Neural cell (in vitro differentiated cells): ENCODE measurements at regions not wholly inside any gene's neighbourhood (a gene's known extent, or its start where the extent isn't known, plus 50 kb on each side); places are given as distances from the start of the nearest gene placed in this dataset.

ENCODE experiments used
- H2AFZ ChIP-seq: fragments of 200-600, 300-800 bp; sonication (generic), shearing (Covaris generic); 2 replicates; pipeline ENCODE4 v1.6.0; 2014; ENCODE audit warnings: low read depth, mild to moderate bottlenecking, antibody characterized with exemption, low read length, moderate library complexity
- H3F3A ChIP-seq: fragments of 200-600 bp; shearing (Covaris generic); 2 replicates; pipeline ENCODE4 v1.6.1; 2016; ENCODE audit warnings: mild to moderate bottlenecking, moderate library complexity, mixed read lengths, antibody characterized with exemption, low read length; ENCODE audit not compliant: insufficient read depth, poor library complexity, severe bottlenecking
- H3K27ac ChIP-seq: fragments of 200-600, 300-800 bp; sonication (generic), shearing (Covaris generic); 2 replicates; pipeline ENCODE4 v1.5.1; 2014; ENCODE audit warnings: mild to moderate bottlenecking, low read length, moderate library complexity
- H3K27me3 ChIP-seq: fragments of 300-800, 200-600 bp; sonication (generic), shearing (Covaris generic); 2 replicates; pipeline ENCODE4 v1.6.0; 2014; ENCODE audit warnings: mild to moderate bottlenecking, low read depth, low read length, moderate library complexity; ENCODE audit not compliant: insufficient read depth
- H3K36me3 ChIP-seq: fragments of 300-800, 200-600 bp; sonication (generic), shearing (Covaris generic); 2 replicates; pipeline ENCODE4 v1.5.1; 2014; ENCODE audit warnings: mild to moderate bottlenecking, antibody characterized with exemption, low read length, moderate library complexity; ENCODE audit not compliant: insufficient read depth
- H3K4me2 ChIP-seq: fragments of 300-800, 200-600 bp; sonication (generic), shearing (Covaris generic); 2 replicates; pipeline ENCODE4 v1.6.0; 2014; ENCODE audit warnings: mild to moderate bottlenecking, low read length
- H3K4me3 ChIP-seq: fragments of 300-800, 200-600 bp; sonication (generic), shearing (Covaris generic); 2 replicates; pipeline ENCODE4 v1.5.1; 2014; ENCODE audit warnings: mild to moderate bottlenecking, low read length, moderate library complexity
- H3K79me2 ChIP-seq: fragments of 200-600 bp; shearing (Covaris generic); replicated peaks from 2 replicates; pipeline ENCODE4 v1.6.0; 2014; ENCODE audit warnings: mild to moderate bottlenecking, low read length, moderate library complexity; ENCODE audit not compliant: insufficient read depth
- H3K9ac ChIP-seq: fragments of 300-800, 200-600 bp; sonication (generic), shearing (Covaris generic); 2 replicates; pipeline ENCODE4 v1.6.1; 2016; ENCODE audit warnings: mild to moderate bottlenecking, low read length, mixed read lengths
- H3K9me2 ChIP-seq: fragments of 200-600 bp; shearing (Covaris generic); 2 replicates; pipeline ENCODE4 v1.6.1; 2016; ENCODE audit warnings: mild to moderate bottlenecking, low read length, mixed read lengths; ENCODE audit not compliant: insufficient read depth
- H3K9me3 ChIP-seq: fragments of 200-600, 300-800 bp; sonication (generic), shearing (Covaris generic); 2 replicates; pipeline ENCODE4 v1.6.1; 2016; ENCODE audit warnings: mild to moderate bottlenecking, mixed run types, low read length, moderate library complexity, mixed read lengths
- H4K20me1 ChIP-seq: fragments of 200-600 bp; shearing (Covaris generic); 2 replicates; pipeline ENCODE4 v1.6.1; 2016; ENCODE audit warnings: mild to moderate bottlenecking, mixed run types; ENCODE audit not compliant: insufficient read depth
- CTCF ChIP-seq: fragments of 450-650 bp; IDR thresholded peaks from 2 replicates; pipeline ENCODE4 v1.5.1; 2014; ENCODE audit warnings: antibody characterized with exemption, mild to moderate bottlenecking, moderate library complexity; ENCODE audit not compliant: poor library complexity, severe bottlenecking
- EP300 ChIP-seq: fragments of 450-650 bp; conservative IDR thresholded peaks from 2 replicates; pipeline ENCODE4 v1.6.1; 2014; ENCODE audit warnings: antibody characterized with exemption, mild to moderate bottlenecking, moderate library complexity; ENCODE audit not compliant: poor library complexity, severe bottlenecking
- EZH2 ChIP-seq: fragments of 200-600, 300-800 bp; shearing (Covaris generic), sonication (generic); IDR thresholded peaks from 2 replicates; pipeline ENCODE4 v1.6.1; 2014; ENCODE audit warnings: antibody characterized with exemption, low read length, borderline replicate concordance, mild to moderate bottlenecking; ENCODE audit not compliant: insufficient read depth, poor library complexity, severe bottlenecking
- MXI1 ChIP-seq: fragments of 450-650 bp; conservative IDR thresholded peaks from 2 replicates; pipeline ENCODE4 v1.6.1; 2014; ENCODE audit warnings: antibody characterized with exemption, mild to moderate bottlenecking; ENCODE audit not compliant: poor library complexity, severe bottlenecking
- POLR2AphosphoS5 ChIP-seq: IDR thresholded peaks from 2 replicates; pipeline ENCODE4 v1.6.1; 2012
- RAD21 ChIP-seq: fragments of 450-650 bp; conservative IDR thresholded peaks from 2 replicates; pipeline ENCODE4 v1.6.1; 2014; ENCODE audit warnings: antibody characterized with exemption, mild to moderate bottlenecking, moderate library complexity
- REST ChIP-seq: IDR thresholded peaks from 2 replicates; pipeline ENCODE4 v1.6.1; 2012; ENCODE audit warnings: borderline replicate concordance
- SMC3 ChIP-seq: fragments of 450-650 bp; conservative IDR thresholded peaks from 2 replicates; pipeline ENCODE4 v1.6.1; 2014; ENCODE audit warnings: antibody characterized with exemption, mild to moderate bottlenecking, moderate library complexity; ENCODE audit not compliant: poor library complexity
- TAF1 ChIP-seq: IDR thresholded peaks from 2 replicates; pipeline ENCODE4 v1.6.1; 2012; ENCODE audit warnings: low read depth

- Histone ChIP-seq H3K9ac (no peak overlapping the region), H3K27me3 (no peaks in the 10 kb centered on the region), H2AFZ (no peak overlapping the region), H3K79me2 (no peaks in the 10 kb centered on the region), H3K4me2 (no peak overlapping the region), H3K27ac (no peak overlapping the region), H3K9me3 (no peaks in the 10 kb centered on the region), H3K36me3 (no peaks in the 10 kb centered on the region), H3K9me2 (no peaks in the 10 kb centered on the region), H3F3A (no peaks in the 10 kb centered on the region), H3K4me3 (no peak overlapping the region), H4K20me1 (no peaks in the 10 kb centered on the region)
- TF ChIP-seq POLR2AphosphoS5 (no peak), CTCF (no peak), TAF1 (no peak), RAD21 (no peak), EP300 (no peak), SMC3 (no peak), EZH2 (no peak), MXI1 (no peak), REST (no peak)
Observed at GRCh38 chr5:173764332-173765028, 123.7 kb upstream of the CPEB4 start.

GRCh38 chr5:173765029-173765644 is 123.0 kb upstream of the CPEB4 start:
- Histone ChIP-seq H3K27me3 (no peaks in the 10 kb centered on the region), H3K79me2 (no peaks in the 10 kb centered on the region), H3K4me2 (no peak overlapping the region), H3K9ac (no peak overlapping the region), H2AFZ (no peak overlapping the region), H3K36me3 (no peaks in the 10 kb centered on the region), H3K9me3 (no peaks in the 10 kb centered on the region), H4K20me1 (no peaks in the 10 kb centered on the region), H3F3A (no peaks in the 10 kb centered on the region), H3K4me3 (no peak overlapping the region), H3K27ac (no peak overlapping the region), H3K9me2 (no peaks in the 10 kb centered on the region)
- TF ChIP-seq CTCF (no peak), EP300 (no peak), RAD21 (no peak), EZH2 (no peak), REST (no peak), MXI1 (no peak), TAF1 (no peak), POLR2AphosphoS5 (no peak), SMC3 (no peak)
